Activated T-helper 9 cell treated with anti-CD3 and anti-CD28 coated beads, Interleukin-2, amount 50 U/mL, for 16 hours (primary cell): ENCODE measurements at regions not wholly inside any gene's neighbourhood (a gene's known extent, or its start where the extent isn't known, plus 50 kb on each side); places are given as distances from the start of the nearest gene placed in this dataset.

Source experiments
- DNase-seq: peaks from one replicate; pipeline ENCODE4 v3.0.0-alpha.2; 2020; ENCODE audit warnings: low read depth

- no peak for DNase-seq
These were observed 344.4 kb upstream of the PROX1 start for GRCh38 chr1:213643360-213643759.

GRCh38 chr1:213647864-213648650 is 339.7 kb upstream of the PROX1 start:
- DNase-seq: no peak

GRCh38 chr1:213649373-213649772 is 338.4 kb upstream of the PROX1 start:
- no peak for DNase-seq

GRCh38 chr1:213650603-213651002 is 337.2 kb upstream of the PROX1 start:
- DNase-seq: no peak

GRCh38 chr1:213651077-213651476 is 336.7 kb upstream of the PROX1 start:
- DNase-seq: no peak

- DNase-seq: no peak
These were observed 335.7 kb upstream of the PROX1 start for GRCh38 chr1:213652109-213652508.

- no peak for DNase-seq
These were observed 331.7 kb upstream of the PROX1 start for GRCh38 chr1:213656039-213656438.

GRCh38 chr1:213656503-213656902 is 331.3 kb upstream of the PROX1 start:
- no peak for DNase-seq

GRCh38 chr1:213657013-213657412 is 330.8 kb upstream of the PROX1 start:
- no peak for DNase-seq

- no peak for DNase-seq
These were observed 329.9 kb upstream of the PROX1 start for GRCh38 chr1:213657879-213658278.

GRCh38 chr1:213658457-213658856 is 329.3 kb upstream of the PROX1 start:
- DNase-seq: no peak

- no peak for DNase-seq
These were observed 327.9 kb upstream of the PROX1 start for GRCh38 chr1:213659580-213660547.

GRCh38 chr1:213661302-213661701 is 326.5 kb upstream of the PROX1 start:
- no peak for DNase-seq

- no peak for DNase-seq
These were observed 321.7 kb upstream of the PROX1 start for GRCh38 chr1:213666113-213666512.

- DNase-seq: no peak
These were observed 320.9 kb upstream of the PROX1 start for GRCh38 chr1:213666922-213667321.

- no peak for DNase-seq
These were observed 318.3 kb upstream of the PROX1 start for GRCh38 chr1:213669512-213669911.

- DNase-seq: no peak
These were observed 317.6 kb upstream of the PROX1 start for GRCh38 chr1:213669964-213670691.

- no peak for DNase-seq
These were observed 317.1 kb upstream of the PROX1 start for GRCh38 chr1:213670692-213671023.

GRCh38 chr1:213675043-213675442 is 312.7 kb upstream of the PROX1 start:
- DNase-seq: no peak

GRCh38 chr1:213676736-213677135 is 311.0 kb upstream of the PROX1 start:
- DNase-seq: no peak

GRCh38 chr1:213678348-213678747 is 309.4 kb upstream of the PROX1 start:
- DNase-seq: no peak

- DNase-seq: no peak
These were observed 309.0 kb upstream of the PROX1 start for GRCh38 chr1:213678753-213679152.

GRCh38 chr1:213679153-213679552 is 308.6 kb upstream of the PROX1 start:
- no peak for DNase-seq
